ENCODE measurements at regions not wholly inside any gene's neighbourhood (a gene's known extent, or its start where the extent isn't known, plus 50 kb on each side); places are given as distances from the start of the nearest gene placed in this dataset.

DNA sequence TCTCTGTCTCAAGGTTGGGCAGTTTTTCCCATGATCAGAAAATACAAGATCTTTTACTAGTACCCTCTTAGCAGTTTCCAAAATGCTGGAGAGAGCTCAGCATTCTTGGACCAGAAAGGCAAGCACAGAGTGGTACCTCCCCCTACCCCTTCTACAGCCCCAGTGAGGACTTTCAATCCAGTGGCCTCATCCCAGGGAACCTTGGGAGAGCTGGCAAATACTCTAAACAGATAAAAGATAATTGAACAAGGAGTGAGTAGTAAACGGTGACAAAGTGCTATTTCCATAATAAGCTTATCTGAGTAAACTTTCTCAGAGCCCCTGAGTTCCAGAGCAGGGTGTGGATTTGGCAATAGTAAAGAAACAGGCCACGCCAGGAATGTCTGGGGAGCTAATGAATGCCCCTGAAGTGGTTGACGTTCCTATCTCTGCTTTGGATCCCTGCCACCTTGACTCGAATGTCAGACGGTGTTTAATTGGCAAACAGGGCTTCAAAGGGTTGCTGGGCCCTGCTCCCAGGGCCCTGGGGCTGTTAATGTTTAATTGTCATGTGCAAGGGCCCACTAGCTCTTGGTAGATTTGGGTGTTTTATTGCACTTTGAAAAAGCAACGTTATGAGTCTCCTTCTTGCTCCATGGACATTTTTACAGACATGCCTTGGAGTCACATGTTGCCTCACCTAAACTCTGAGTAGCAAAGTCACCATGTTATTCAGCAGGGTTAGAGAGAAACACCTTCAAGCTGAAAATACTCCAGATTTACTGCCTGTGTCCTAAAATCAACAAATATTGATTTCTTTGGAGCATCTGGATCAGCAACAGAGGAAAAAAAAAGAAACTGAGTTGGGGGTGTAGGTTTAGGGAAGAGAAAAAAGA is 239.9 kb downstream of the CYRIA start:
- Histone ChIP-seq H3K4me1 (ENCODE audit: insufficient read depth, low read length) (no peaks in the 10 kb centered on the region), H2BK15ac (ENCODE audit: low read depth, low read length) (no peak overlapping the region), H2AFZ (ENCODE audit: low read length) (no peak overlapping the region), H3T11ph (ENCODE audit: low read length) (no peak overlapping the region), H2BK5ac (ENCODE audit: insufficient read length, low read length) (no peak overlapping the region), H2AK5ac (ENCODE audit: insufficient read length, low read length) (no peak overlapping the region), H3K79me2 (ENCODE audit: insufficient read depth, low read length) (no peaks in the 10 kb centered on the region), H3K18ac (ENCODE audit: insufficient read length, low read depth, low read length) (no peak overlapping the region), H2BK12ac (ENCODE audit: insufficient read length, low read depth, low read length) (no peak overlapping the region), H3K4ac (ENCODE audit: low read depth, low read length) (no peak overlapping the region), H3K27ac (ENCODE audit: insufficient read length, low read depth, low read length) (no peak overlapping the region), H3K9me3 (ENCODE audit: control insufficient read depth, low read depth, low read length) (no peaks in the 10 kb centered on the region), H4K8ac (replicated peaks; ENCODE audit: insufficient read length, low read depth, low read length) (no peak overlapping the region), H3K79me1 (ENCODE audit: insufficient read depth, low read depth, low read length, poor library complexity, severe bottlenecking) (no peaks in the 10 kb centered on the region), H4K91ac (ENCODE audit: insufficient read length, low read depth, low read length) (no peak overlapping the region), H3K23ac (ENCODE audit: insufficient read length, low read depth, low read length) (no peak overlapping the region), H3K23me2 (ENCODE audit: insufficient read length, low read depth, low read length, poor library complexity, severe bottlenecking) (no peaks in the 10 kb centered on the region), H3K27me3 (ENCODE audit: insufficient read depth, low read length) (no peaks in the 10 kb centered on the region), H2BK20ac (ENCODE audit: low read depth, low read length, poor library complexity, severe bottlenecking) (no peak overlapping the region), H4K5ac (ENCODE audit: insufficient read length, low read depth, low read length) (no peak overlapping the region), H3K14ac (ENCODE audit: insufficient read depth, low read length) (no peak overlapping the region), H3K4me2 (ENCODE audit: insufficient read depth, insufficient read length, low read length) (no peak overlapping the region), H3K56ac (ENCODE audit: insufficient read length, low read depth, low read length) (no peak overlapping the region), H4K20me1 (ENCODE audit: control insufficient read depth, insufficient read depth, insufficient read length) (no peaks in the 10 kb centered on the region), H3K9ac (ENCODE audit: extremely low read depth, insufficient read length, low read length) (no peak overlapping the region), H2BK120ac (ENCODE audit: low read depth, low read length, poor library complexity, severe bottlenecking) (no peak overlapping the region)
- Mint-ChIP-seq H3K27me3 (ENCODE audit: low read depth) (peaks cover 2% of the 10 kb centered on the region; the same call in 1 of the 2 replicates), H3K36me3 (ENCODE audit: insufficient read depth in 1 of 3, low read depth in 3 of 3) (no peaks in the 10 kb centered on the region), H3K4me3 (no peak overlapping the region), H3K27ac (no peak overlapping the region; a peak in 1 of 7 replicates), H3K4me1 (no peaks in the 10 kb centered on the region), H3K9me3 (no peaks in the 10 kb centered on the region)
- TF ChIP-seq, protein P1, sequence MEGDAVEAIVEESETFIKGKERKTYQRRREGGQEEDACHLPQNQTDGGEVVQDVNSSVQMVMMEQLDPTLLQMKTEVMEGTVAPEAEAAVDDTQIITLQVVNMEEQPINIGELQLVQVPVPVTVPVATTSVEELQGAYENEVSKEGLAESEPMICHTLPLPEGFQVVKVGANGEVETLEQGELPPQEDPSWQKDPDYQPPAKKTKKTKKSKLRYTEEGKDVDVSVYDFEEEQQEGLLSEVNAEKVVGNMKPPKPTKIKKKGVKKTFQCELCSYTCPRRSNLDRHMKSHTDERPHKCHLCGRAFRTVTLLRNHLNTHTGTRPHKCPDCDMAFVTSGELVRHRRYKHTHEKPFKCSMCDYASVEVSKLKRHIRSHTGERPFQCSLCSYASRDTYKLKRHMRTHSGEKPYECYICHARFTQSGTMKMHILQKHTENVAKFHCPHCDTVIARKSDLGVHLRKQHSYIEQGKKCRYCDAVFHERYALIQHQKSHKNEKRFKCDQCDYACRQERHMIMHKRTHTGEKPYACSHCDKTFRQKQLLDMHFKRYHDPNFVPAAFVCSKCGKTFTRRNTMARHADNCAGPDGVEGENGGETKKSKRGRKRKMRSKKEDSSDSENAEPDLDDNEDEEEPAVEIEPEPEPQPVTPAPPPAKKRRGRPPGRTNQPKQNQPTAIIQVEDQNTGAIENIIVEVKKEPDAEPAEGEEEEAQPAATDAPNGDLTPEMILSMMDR (conservative IDR thresholded peaks at IDR 0.05) = no peak
- DNase-seq = no peak
- WGBS (ENCODE audit: extremely low coverage, insufficient read length, low lambda C conversion rate) = no CpG with 5 or more reads among the region's 6 CpGs

All from H9 (cell line).